NT2/D1 (cell line): ENCODE measurements at regions not wholly inside any gene's neighbourhood (a gene's known extent, or its start where the extent isn't known, plus 50 kb on each side); places are given as distances from the start of the nearest gene placed in this dataset.

ENCODE experiments used
- SUZ12 ChIP-seq: IDR thresholded peaks from 2 replicates; pipeline ENCODE4 v1.6.1; 2011; ENCODE audit not compliant: insufficient read length, insufficient read depth; ENCODE audit errors: extremely low read depth
- YY1 ChIP-seq: IDR thresholded peaks from 2 replicates; pipeline ENCODE4 v1.6.1; 2011; ENCODE audit not compliant: insufficient read length, insufficient read depth
- ZNF274 ChIP-seq: IDR thresholded peaks from 2 replicates; pipeline ENCODE4 v1.6.1; 2011; ENCODE audit warnings: mild to moderate bottlenecking, low read depth, low read length

GRCh38 chr12:78321696-78322095 is 491.0 kb downstream of the NAV3 start:
- TF ChIP-seq YY1, result no peak
- TF ChIP-seq ZNF274, result no peak
- no peak for TF ChIP-seq SUZ12
